ENCODE measurements at regions not wholly inside any gene's neighbourhood (a gene's known extent, or its start where the extent isn't known, plus 50 kb on each side); places are given as distances from the start of the nearest gene placed in this dataset.

- H3K4me1 ChIP-seq (ENCODE audit: control insufficient read depth, low read length) = no peaks in the 10 kb centered on the region
- H3K36me3 ChIP-seq (ENCODE audit: control insufficient read depth, low read length) = no peaks in the 10 kb centered on the region
- H3F3A ChIP-seq (ENCODE audit: control insufficient read depth, insufficient read depth) = no peaks in the 10 kb centered on the region
- TF ChIP-seq CTCF (IDR thresholded peaks at IDR 0.05; ENCODE audit: low read depth, low read length, poor library complexity, severe bottlenecking) (no peak), EZH2phosphoT487 (IDR thresholded peaks at IDR 0.05; ENCODE audit: borderline replicate concordance, low read length) (no peak)
- no peak overlapping the region for H3K4me3 ChIP-seq (ENCODE audit: low read length)
- no peaks in the 10 kb centered on the region for H3K79me2 ChIP-seq (ENCODE audit: control insufficient read depth, low read length)
- no peaks in the 10 kb centered on the region for H4K20me1 ChIP-seq (ENCODE audit: control insufficient read depth, insufficient read depth, low read depth, low read length)
- no peak overlapping the region for H3K27ac ChIP-seq (ENCODE audit: low read depth, low read length)
- H3K4me2 ChIP-seq (ENCODE audit: low read length) = no peak overlapping the region
- H3K27me3 ChIP-seq (ENCODE audit: control insufficient read depth, low read length) = no peaks in the 10 kb centered on the region
- no peaks in the 10 kb centered on the region for H3K9me3 ChIP-seq (ENCODE audit: control insufficient read depth, insufficient read depth, low read length)
- H3K9me2 ChIP-seq (replicated peaks; ENCODE audit: control insufficient read depth, low read length) = no peaks in the 10 kb centered on the region
These were observed 583.6 kb upstream of the PIK3C3 start for GRCh38 chr18:41371156-41372045.

- H3K9me2 ChIP-seq (replicated peaks; ENCODE audit: control insufficient read depth, low read length) = no peaks in the 10 kb centered on the region
- no peak overlapping the region for H3K4me3 ChIP-seq (ENCODE audit: low read length)
- H3K27ac ChIP-seq (ENCODE audit: low read depth, low read length) = no peak overlapping the region
- TF ChIP-seq CTCF (IDR thresholded peaks at IDR 0.05; ENCODE audit: low read depth, low read length, poor library complexity, severe bottlenecking) (no peak), EZH2phosphoT487 (IDR thresholded peaks at IDR 0.05; ENCODE audit: borderline replicate concordance, low read length) (no peak)
- H3K4me1 ChIP-seq (ENCODE audit: control insufficient read depth, low read length) = no peaks in the 10 kb centered on the region
- no peaks in the 10 kb centered on the region for H3K9me3 ChIP-seq (ENCODE audit: control insufficient read depth, insufficient read depth, low read length)
- no peaks in the 10 kb centered on the region for H3K36me3 ChIP-seq (ENCODE audit: control insufficient read depth, low read length)
- no peaks in the 10 kb centered on the region for H3K79me2 ChIP-seq (ENCODE audit: control insufficient read depth, low read length)
- no peaks in the 10 kb centered on the region for H3K27me3 ChIP-seq (ENCODE audit: control insufficient read depth, low read length)
- no peak overlapping the region for H3K4me2 ChIP-seq (ENCODE audit: low read length)
- no peaks in the 10 kb centered on the region for H3F3A ChIP-seq (ENCODE audit: control insufficient read depth, insufficient read depth)
- H4K20me1 ChIP-seq (ENCODE audit: control insufficient read depth, insufficient read depth, low read depth, low read length) = no peaks in the 10 kb centered on the region
These were observed 584.3 kb upstream of the PIK3C3 start for GRCh38 chr18:41370740-41371139.

GRCh38 chr18:41357708-41358107 is 597.3 kb upstream of the PIK3C3 start:
- Histone ChIP-seq H4K20me1 (ENCODE audit: control insufficient read depth, insufficient read depth, low read depth, low read length) (no peaks in the 10 kb centered on the region), H3K9me3 (ENCODE audit: control insufficient read depth, insufficient read depth, low read length) (no peaks in the 10 kb centered on the region), H3K4me2 (ENCODE audit: low read length) (no peak overlapping the region), H3K36me3 (ENCODE audit: control insufficient read depth, low read length) (no peaks in the 10 kb centered on the region), H3K4me1 (ENCODE audit: control insufficient read depth, low read length) (no peaks in the 10 kb centered on the region), H3F3A (ENCODE audit: control insufficient read depth, insufficient read depth) (no peaks in the 10 kb centered on the region), H3K4me3 (ENCODE audit: low read length) (no peak overlapping the region), H3K27me3 (ENCODE audit: control insufficient read depth, low read length) (no peaks in the 10 kb centered on the region), H3K79me2 (ENCODE audit: control insufficient read depth, low read length) (no peaks in the 10 kb centered on the region), H3K27ac (ENCODE audit: low read depth, low read length) (no peak overlapping the region), H3K9me2 (replicated peaks; ENCODE audit: control insufficient read depth, low read length) (no peaks in the 10 kb centered on the region)
- no peak for TF ChIP-seq EZH2phosphoT487 (IDR thresholded peaks at IDR 0.05; ENCODE audit: borderline replicate concordance, low read length)
- TF ChIP-seq CTCF (IDR thresholded peaks at IDR 0.05; ENCODE audit: low read depth, low read length, poor library complexity, severe bottlenecking) = no peak

All from DOHH2 (cell line).